ENCODE measurements at regions not wholly inside any gene's neighbourhood (a gene's known extent, or its start where the extent isn't known, plus 50 kb on each side); places are given as distances from the start of the nearest gene placed in this dataset.

- TF ChIP-seq CTCF (IDR thresholded peaks at IDR 0.05; ENCODE audit: low read depth, low read length) = no peak
- no peak for DNase-seq (ENCODE audit: low read depth in 2 of 2)
These were observed 72.5 kb upstream of the CTSC start for GRCh38 chr11:88410056-88410455.

GRCh38 chr11:88406876-88407275 is 69.3 kb upstream of the CTSC start:
- no peak for DNase-seq (ENCODE audit: low read depth in 2 of 2)
- no peak overlapping the region for H3K4me3 ChIP-seq (replicated peaks in 1 of 2; ENCODE audit: low read depth in 2 of 2, low read length in 2 of 2)
- no peak for TF ChIP-seq CTCF (IDR thresholded peaks at IDR 0.05; ENCODE audit: low read depth, low read length)

More at GRCh38 chr11:88410056-88410455, 72.5 kb upstream of the CTSC start:
- H3K4me3 ChIP-seq (replicated peaks in 1 of 2; ENCODE audit: low read depth in 2 of 2, low read length in 2 of 2) = no peak overlapping the region

DNA sequence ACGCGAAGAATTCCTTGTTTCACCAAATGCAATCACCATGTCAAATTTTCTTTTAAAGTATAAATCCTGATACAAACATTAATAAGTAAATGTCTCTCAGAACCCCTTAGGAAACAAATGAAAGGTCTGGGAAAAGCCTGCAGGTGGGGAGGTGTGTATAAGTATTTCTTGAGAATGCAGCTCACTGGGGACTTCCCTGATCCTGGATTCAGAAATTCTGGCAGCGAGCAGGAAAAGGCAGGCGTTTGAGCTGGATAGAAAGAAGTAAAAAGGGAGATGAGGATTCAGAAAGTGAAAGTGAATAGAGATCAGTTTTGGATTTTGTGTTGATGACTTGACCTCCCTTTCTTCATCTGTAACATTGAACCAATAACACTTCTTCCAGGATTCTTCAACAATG is 68.3 kb upstream of the CTSC start:
- H3K4me3 ChIP-seq (replicated peaks in 1 of 2; ENCODE audit: low read depth in 2 of 2, low read length in 2 of 2) = no peak overlapping the region
- DNase-seq (ENCODE audit: low read depth in 2 of 2) = no peak

GRCh38 chr11:88404932-88405710 is 67.6 kb upstream of the CTSC start:
- no peak overlapping the region for H3K4me3 ChIP-seq (replicated peaks in 1 of 2; ENCODE audit: low read depth in 2 of 2, low read length in 2 of 2)
- peak in 1 of 2 donors; percentile 51 for DNase-seq (ENCODE audit: low read depth in 2 of 2)
- TF ChIP-seq CTCF (IDR thresholded peaks at IDR 0.05; ENCODE audit: low read depth, low read length) = no peak

More for the DNA sequence above, 68.3 kb upstream of the CTSC start:
- TF ChIP-seq CTCF (IDR thresholded peaks at IDR 0.05; ENCODE audit: low read depth, low read length) = no peak

DNA sequence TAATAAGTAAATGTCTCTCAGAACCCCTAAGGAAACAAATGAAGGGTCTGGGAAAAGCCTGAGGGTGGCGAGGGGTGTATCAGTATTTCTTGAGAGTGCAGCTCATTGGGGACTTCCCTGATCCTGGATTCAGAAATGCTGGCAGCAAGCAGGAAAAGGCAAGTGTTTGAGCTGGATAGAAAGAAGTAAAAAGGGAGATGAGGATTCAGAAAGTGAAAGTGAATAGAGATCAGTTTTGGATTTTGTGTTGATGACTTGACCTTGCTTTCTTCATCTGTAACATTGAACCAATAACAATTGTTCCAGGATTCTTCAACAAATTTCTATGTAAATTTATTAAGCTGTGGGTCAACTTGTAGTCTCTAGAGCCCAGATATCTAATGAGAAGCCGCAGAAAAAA is 66.9 kb upstream of the CTSC start:
- no peak overlapping the region for H3K4me3 ChIP-seq (replicated peaks in 1 of 2; ENCODE audit: low read depth in 2 of 2, low read length in 2 of 2)
- TF ChIP-seq CTCF (IDR thresholded peaks at IDR 0.05; ENCODE audit: low read depth, low read length) = no peak
- DNase-seq (ENCODE audit: low read depth in 2 of 2) = no peak

GRCh38 chr11:88402784-88403183 is 65.2 kb upstream of the CTSC start:
- DNase-seq (ENCODE audit: low read depth in 2 of 2) = peak in 1 of 2 donors; percentile 89
- H3K4me3 ChIP-seq (replicated peaks in 1 of 2; ENCODE audit: low read depth in 2 of 2, low read length in 2 of 2) = no peak overlapping the region
- TF ChIP-seq CTCF (IDR thresholded peaks at IDR 0.05; ENCODE audit: low read depth, low read length) = no peak

Data from cardiac fibroblast (primary cell).